ENCODE measurements at regions not wholly inside any gene's neighbourhood (a gene's known extent, or its start where the extent isn't known, plus 50 kb on each side); places are given as distances from the start of the nearest gene placed in this dataset.

GRCh38 chr5:104541141-104541785, 978.7 kb upstream of the NUDT12 start:
- no peaks in the 10 kb centered on the region for H4K20me1 ChIP-seq
- no peak overlapping the region for H3K9ac ChIP-seq
- H3K4me3 ChIP-seq, result no peak overlapping the region
- H3K4me1 ChIP-seq, result peaks cover 0 to 7% (median 3%) of the 10 kb centered on the region in 10 experiments; a peak in 7 of 20 replicates
- no peaks in the 10 kb centered on the region for H3K36me3 ChIP-seq
- TF ChIP-seq Cebpa-rat (IDR thresholded peaks at IDR 0.05), result no peak
- no peaks in the 10 kb centered on the region for H3K9me3 ChIP-seq (replicated peaks in 1 of 11)
- no peak overlapping the region for H3K4me2 ChIP-seq
- no peaks in the 10 kb centered on the region for H3K27me3 ChIP-seq
- H3K27ac ChIP-seq, result no peak overlapping the region

GRCh38 chr5:104540448-104540847, 977.9 kb upstream of the NUDT12 start:
- TF ChIP-seq Cebpa-rat (IDR thresholded peaks at IDR 0.05), result no peak
- no peak overlapping the region for H3K4me2 ChIP-seq
- H3K27ac ChIP-seq, result no peak overlapping the region
- no peaks in the 10 kb centered on the region for H3K27me3 ChIP-seq
- no peak overlapping the region for H3K4me3 ChIP-seq
- H3K36me3 ChIP-seq, result no peaks in the 10 kb centered on the region
- no peak overlapping the region for H3K9ac ChIP-seq
- H3K4me1 ChIP-seq, result peaks cover 0 to 7% (median 3%) of the 10 kb centered on the region in 10 experiments; a peak in 7 of 20 replicates
- no peaks in the 10 kb centered on the region for H3K9me3 ChIP-seq (replicated peaks in 1 of 11)
- no peaks in the 10 kb centered on the region for H4K20me1 ChIP-seq

GRCh38 chr5:104539618-104540350, 977.2 kb upstream of the NUDT12 start:
- no peaks in the 10 kb centered on the region for H3K9me3 ChIP-seq (replicated peaks in 1 of 11)
- H3K4me2 ChIP-seq, result peak overlapping the region in 5 of 11 experiments; percentile 6 to 39 (median 22); a peak in 5 of 22 replicates
- no peaks in the 10 kb centered on the region for H3K27me3 ChIP-seq
- no peaks in the 10 kb centered on the region for H4K20me1 ChIP-seq
- no peak overlapping the region for H3K27ac ChIP-seq
- H3K4me1 ChIP-seq, result peaks cover 0 to 7% (median 3%) of the 10 kb centered on the region in 10 experiments; a peak in 7 of 20 replicates
- no peaks in the 10 kb centered on the region for H3K36me3 ChIP-seq
- TF ChIP-seq Cebpa-rat (IDR thresholded peaks at IDR 0.05), result no peak
- H3K4me3 ChIP-seq, result no peak overlapping the region
- no peak overlapping the region for H3K9ac ChIP-seq

- H3K27me3 ChIP-seq, result no peaks in the 10 kb centered on the region
- H3K4me3 ChIP-seq, result no peak overlapping the region
- no peak overlapping the region; a peak in 2 of 22 replicates for H3K4me2 ChIP-seq
- no peak overlapping the region for H3K27ac ChIP-seq
- H3K36me3 ChIP-seq, result no peaks in the 10 kb centered on the region
- H3K4me1 ChIP-seq, result peaks cover 0 to 7% (median 3%) of the 10 kb centered on the region in 10 experiments; a peak in 7 of 20 replicates
- no peak for TF ChIP-seq Cebpa-rat (IDR thresholded peaks at IDR 0.05)
- H4K20me1 ChIP-seq, result no peaks in the 10 kb centered on the region
- H3K9me3 ChIP-seq (replicated peaks in 1 of 11), result no peaks in the 10 kb centered on the region
- no peak overlapping the region for H3K9ac ChIP-seq
Measured at GRCh38 chr5:104538734-104539133, 976.1 kb upstream of the NUDT12 start.

DNA sequence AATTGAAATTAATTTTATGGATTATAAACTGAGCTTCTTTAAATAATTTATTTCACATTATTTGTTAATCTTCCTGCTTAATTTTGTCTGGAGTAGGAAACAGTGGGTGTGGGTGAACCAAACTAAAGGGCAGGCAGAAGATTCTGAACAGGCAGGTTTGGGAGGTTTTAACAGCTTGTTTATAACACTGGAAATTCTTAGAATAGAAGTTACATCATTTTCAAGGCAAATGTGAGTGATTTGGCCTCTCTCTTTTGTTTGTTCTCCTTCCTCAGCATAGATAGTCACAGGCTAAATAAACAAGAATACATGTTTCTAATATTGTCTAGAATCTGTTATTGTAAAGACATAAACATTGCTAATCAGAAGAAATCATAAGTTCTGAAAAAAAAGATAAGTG, 970.9 kb upstream of the NUDT12 start:
- no peak for TF ChIP-seq Cebpa-rat (IDR thresholded peaks at IDR 0.05)
- Histone ChIP-seq H3K27me3 (no peaks in the 10 kb centered on the region), H4K20me1 (no peaks in the 10 kb centered on the region), H3K4me3 (no peak overlapping the region), H3K27ac (no peak overlapping the region), H3K9me3 (replicated peaks in 1 of 11) (no peaks in the 10 kb centered on the region), H3K9ac (no peak overlapping the region), H3K4me2 (no peak overlapping the region), H3K36me3 (no peaks in the 10 kb centered on the region), H3K4me1 (no peaks in the 10 kb centered on the region)

GRCh38 chr5:104526866-104527265, 964.3 kb upstream of the NUDT12 start:
- H3K9ac ChIP-seq, result no peak overlapping the region
- H3K27ac ChIP-seq, result no peak overlapping the region
- TF ChIP-seq Cebpa-rat (IDR thresholded peaks at IDR 0.05), result no peak
- H3K36me3 ChIP-seq, result no peaks in the 10 kb centered on the region
- no peak overlapping the region for H3K4me2 ChIP-seq
- no peaks in the 10 kb centered on the region for H3K9me3 ChIP-seq (replicated peaks in 1 of 11)
- H3K4me1 ChIP-seq, result no peaks in the 10 kb centered on the region
- H3K4me3 ChIP-seq, result no peak overlapping the region
- no peaks in the 10 kb centered on the region for H4K20me1 ChIP-seq
- no peaks in the 10 kb centered on the region for H3K27me3 ChIP-seq

- Histone ChIP-seq H3K4me2 (no peak overlapping the region), H3K27me3 (no peaks in the 10 kb centered on the region), H4K20me1 (no peaks in the 10 kb centered on the region), H3K4me1 (no peaks in the 10 kb centered on the region), H3K4me3 (no peak overlapping the region), H3K9me3 (replicated peaks in 1 of 11) (peaks cover 8 to 26% (median 16%) of the 10 kb centered on the region in 11 experiments; a peak in 20 of 22 replicates), H3K27ac (no peak overlapping the region), H3K9ac (no peak overlapping the region), H3K36me3 (no peaks in the 10 kb centered on the region)
- no peak for TF ChIP-seq Cebpa-rat (IDR thresholded peaks at IDR 0.05)
Measured at GRCh38 chr5:104513640-104514072, 951.1 kb upstream of the NUDT12 start.

GRCh38 chr5:104513121-104513602, 950.6 kb upstream of the NUDT12 start:
- Histone ChIP-seq H3K4me2 (no peak overlapping the region), H3K9me3 (replicated peaks in 1 of 11) (peaks cover 8 to 26% (median 16%) of the 10 kb centered on the region in 11 experiments; a peak in 20 of 22 replicates), H3K27ac (no peak overlapping the region), H3K36me3 (no peaks in the 10 kb centered on the region), H3K9ac (no peak overlapping the region), H3K4me3 (no peak overlapping the region), H3K4me1 (no peaks in the 10 kb centered on the region), H4K20me1 (no peaks in the 10 kb centered on the region), H3K27me3 (no peaks in the 10 kb centered on the region)
- no peak for TF ChIP-seq Cebpa-rat (IDR thresholded peaks at IDR 0.05)

- H3K4me1 ChIP-seq, result no peaks in the 10 kb centered on the region
- H3K9ac ChIP-seq, result no peak overlapping the region
- H3K27me3 ChIP-seq, result no peaks in the 10 kb centered on the region
- TF ChIP-seq Cebpa-rat (IDR thresholded peaks at IDR 0.05), result no peak
- H3K4me2 ChIP-seq, result no peak overlapping the region
- H3K27ac ChIP-seq, result no peak overlapping the region
- peaks cover 8 to 26% (median 16%) of the 10 kb centered on the region in 11 experiments; a peak in 20 of 22 replicates for H3K9me3 ChIP-seq (replicated peaks in 1 of 11)
- no peak overlapping the region for H3K4me3 ChIP-seq
- H4K20me1 ChIP-seq, result no peaks in the 10 kb centered on the region
- H3K36me3 ChIP-seq, result no peaks in the 10 kb centered on the region
Measured at GRCh38 chr5:104512063-104512825, 949.7 kb upstream of the NUDT12 start.
